ENCODE measurements at regions not wholly inside any gene's neighbourhood (a gene's known extent, or its start where the extent isn't known, plus 50 kb on each side); places are given as distances from the start of the nearest gene placed in this dataset. TPM values are rescaled to one million over a fixed set of nuclear protein-coding genes. Genes with fewer than 3 reads are reported as not detected.

DNA sequence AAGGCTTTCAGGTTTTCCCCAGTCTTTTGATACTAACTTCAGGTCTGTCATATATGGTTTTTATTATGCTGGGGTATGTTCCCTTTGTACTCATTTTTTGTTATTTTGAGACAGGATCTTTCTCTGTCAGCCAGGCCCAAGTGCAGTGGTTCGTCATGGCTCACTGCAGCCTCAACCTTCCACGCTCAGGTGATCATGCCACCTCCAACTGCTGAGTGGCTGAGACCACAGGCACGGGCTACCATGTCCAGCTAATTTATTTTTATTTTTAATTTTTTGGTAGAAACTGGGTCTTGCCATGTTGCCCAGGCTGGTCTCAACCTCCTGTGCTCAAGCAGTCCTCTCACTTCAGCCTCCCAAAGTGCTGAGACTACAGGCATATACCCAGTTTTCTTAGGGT lies 50.6 kb upstream of the PDGFD start:
- intact Hi-C loops (cut with micrococcal nuclease; ENCODE audit: unreplicated experiment), result no loop called here
- no TSS peak for BruUV-seq (replicated peaks)

More for the DNA sequence above, 50.6 kb upstream of the PDGFD start:
- CTCF ChIA-PET (ENCODE audit: low intra/inter-chr PET ratio, low total read pairs), result no interaction called here
- Histone ChIP-seq H3K4me3 (replicated peaks in 1 of 3; ENCODE audit: insufficient read depth in 1 of 3, low read depth in 2 of 3, low read length in 3 of 3) (no peak overlapping the region), H2AFZ (ENCODE audit: low read length) (no peak overlapping the region), H3K4me2 (ENCODE audit: low read depth, low read length) (no peak overlapping the region), H3K27me3 (ENCODE audit: control insufficient read depth in 1 of 2, insufficient read depth in 2 of 2, low read length in 2 of 2) (no peaks in the 10 kb centered on the region), H3K79me2 (ENCODE audit: insufficient read depth, low read length) (no peaks in the 10 kb centered on the region), H4K20me1 (ENCODE audit: insufficient read depth, low read length) (no peaks in the 10 kb centered on the region), H3K27ac (ENCODE audit: extremely low read length, insufficient read depth, low read length) (no peak overlapping the region), H3K9me3 (ENCODE audit: low read length) (peaks cover 38% of the 10 kb centered on the region), H3K36me3 (replicated peaks in 1 of 2; ENCODE audit: control insufficient read depth in 1 of 2, insufficient read depth in 2 of 2, low read length in 2 of 2) (no peaks in the 10 kb centered on the region), H3K4me1 (ENCODE audit: insufficient read depth, low read length) (no peaks in the 10 kb centered on the region), H3K9ac (ENCODE audit: insufficient read depth, low read depth, low read length) (no peak overlapping the region)
- in situ Hi-C loops (cut with HindIII; ENCODE audit: extremely low pct_ligation_motif_present, low pct_unique_long_range_greater_than_20kb), result no loop called here
- 0% methylated on average over 3 of the region's 3 CpGs for WGBS (ENCODE audit: low lambda C conversion rate)
- FAIRE-seq, result no peak
- ATAC-seq, result no peak
- no peak for DNase-seq (ENCODE audit: low spot score)
- TF ChIP-seq, protein P1, sequence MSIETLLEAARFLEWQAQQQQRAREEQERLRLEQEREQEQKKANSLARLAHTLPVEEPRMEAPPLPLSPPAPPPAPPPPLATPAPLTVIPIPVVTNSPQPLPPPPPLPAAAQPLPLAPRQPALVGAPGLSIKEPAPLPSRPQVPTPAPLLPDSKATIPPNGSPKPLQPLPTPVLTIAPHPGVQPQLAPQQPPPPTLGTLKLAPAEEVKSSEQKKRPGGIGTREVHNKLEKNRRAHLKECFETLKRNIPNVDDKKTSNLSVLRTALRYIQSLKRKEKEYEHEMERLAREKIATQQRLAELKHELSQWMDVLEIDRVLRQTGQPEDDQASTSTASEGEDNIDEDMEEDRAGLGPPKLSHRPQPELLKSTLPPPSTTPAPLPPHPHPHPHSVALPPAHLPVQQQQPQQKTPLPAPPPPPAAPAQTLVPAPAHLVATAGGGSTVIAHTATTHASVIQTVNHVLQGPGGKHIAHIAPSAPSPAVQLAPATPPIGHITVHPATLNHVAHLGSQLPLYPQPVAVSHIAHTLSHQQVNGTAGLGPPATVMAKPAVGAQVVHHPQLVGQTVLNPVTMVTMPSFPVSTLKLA (IDR thresholded peaks at IDR 0.05), result no peak
- TF ChIP-seq ISX (CRISPR knock-in tag; conservative IDR thresholded peaks at IDR 0.05), result no peak
- TF ChIP-seq ZNF12 (CRISPR knock-in tag; IDR thresholded peaks at IDR 0.05), result no peak
- no peak for TF ChIP-seq HDAC6 (IDR thresholded peaks at IDR 0.05; ENCODE audit: low read depth, low read length)
- POLR2A ChIA-PET, result no interaction called here

Small RNA genes lying in the stretch of these regions (microRNA-seq; reads per million reads assigned to microRNA genes)
- not detected for gene MIR7641-1

Small RNA genes lying in the stretch of these regions (small RNA-seq; reads per million reads assigned to genes)
- gene AP001485.1 (ENCODE audit: insufficient read depth in 2 of 3, insufficient read length in 3 of 3, low read depth in 2 of 3, low replicate concordance in 1 of 3), result 0 reads per million in 3 experiments
- gene MIR7641-1 (ENCODE audit: insufficient read depth in 2 of 3, insufficient read length in 3 of 3, low read depth in 2 of 3, low replicate concordance in 1 of 3), result 0 reads per million in 3 experiments
